ENCODE measurements at regions not wholly inside any gene's neighbourhood (a gene's known extent, or its start where the extent isn't known, plus 50 kb on each side); places are given as distances from the start of the nearest gene placed in this dataset.
"Not testable (repeated sequence)": the region's sequence is repeated elsewhere in the genome, so short reads cannot be mapped to it uniquely, and the experiment has no call there.

GRCh38 chr3:193037828-193038227, 120.2 kb upstream of the MB21D2 start:
- H3K18ac ChIP-seq (ENCODE audit: low read length); H3K23ac ChIP-seq (ENCODE audit: low read length); H4K12ac ChIP-seq (ENCODE audit: low read depth, low read length); H2BK12ac ChIP-seq (ENCODE audit: low read length); H3K9ac ChIP-seq (ENCODE audit: low read length); H3K4ac ChIP-seq (ENCODE audit: low read depth, low read length); H4K8ac ChIP-seq (ENCODE audit: low read depth, low read length); H3K9me3 ChIP-seq (ENCODE audit: insufficient read depth, low read depth, low read length); H3K4me2 ChIP-seq (ENCODE audit: low read length); H2AFZ ChIP-seq (ENCODE audit: insufficient read depth, low read length, poor library complexity); DNase-seq; H3K4me3 ChIP-seq (ENCODE audit: low read depth, low read length); H2AK5ac ChIP-seq (ENCODE audit: low read length); H3K36me3 ChIP-seq (ENCODE audit: control insufficient read depth in 1 of 2, insufficient read depth in 2 of 2, low read length in 2 of 2); H3K27me3 ChIP-seq (ENCODE audit: insufficient read depth, low read length); H3K79me2 ChIP-seq (ENCODE audit: control insufficient read depth, insufficient read depth, low read length, poor library complexity); H3K14ac ChIP-seq (ENCODE audit: low read length); H2BK120ac ChIP-seq (ENCODE audit: insufficient read depth, low read length, poor library complexity); H3K79me1 ChIP-seq (ENCODE audit: low read length); H3K4me1 ChIP-seq (ENCODE audit: control insufficient read depth in 1 of 2, insufficient read depth in 2 of 2, low read length in 2 of 2); H4K91ac ChIP-seq (ENCODE audit: low read depth, low read length); H2BK5ac ChIP-seq (ENCODE audit: low read depth, low read length, poor library complexity); H3K27ac ChIP-seq (ENCODE audit: low read depth, low read length): not testable (repeated sequence)
- no CpG with 5 or more reads among the region's 3 CpGs for WGBS (ENCODE audit: extremely low coverage, insufficient coverage, insufficient read length)

DNA sequence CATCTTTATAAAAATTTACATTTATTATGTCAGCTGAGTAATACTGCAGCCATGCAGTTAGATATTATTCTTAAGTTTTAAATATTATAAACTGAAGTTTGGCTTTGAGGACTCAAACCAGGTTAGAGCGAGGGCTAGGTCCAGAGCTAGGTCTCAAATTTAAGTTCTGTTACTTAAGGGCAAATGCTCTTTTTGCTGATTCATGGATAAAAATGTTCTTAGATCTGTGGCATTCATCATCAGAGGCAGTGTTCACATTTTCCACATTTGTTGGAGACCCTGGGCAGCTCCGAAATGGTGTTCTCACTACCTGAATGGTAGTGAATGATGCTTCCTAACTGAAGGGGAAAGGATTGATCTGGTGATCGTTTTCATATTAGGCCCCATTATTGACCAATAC, 121.4 kb upstream of the MB21D2 start:
- H3K27me3 ChIP-seq (ENCODE audit: insufficient read depth, low read length) = no peaks in the 10 kb centered on the region
- no peak overlapping the region for H2AFZ ChIP-seq (ENCODE audit: insufficient read depth, low read length, poor library complexity)
- no peak overlapping the region for H3K4me3 ChIP-seq (ENCODE audit: low read depth, low read length)
- H3K79me2 ChIP-seq (ENCODE audit: control insufficient read depth, insufficient read depth, low read length, poor library complexity) = no peaks in the 10 kb centered on the region
- H2BK120ac ChIP-seq (ENCODE audit: insufficient read depth, low read length, poor library complexity) = no peak overlapping the region
- H3K18ac ChIP-seq (ENCODE audit: low read length) = no peak overlapping the region
- no peaks in the 10 kb centered on the region for H3K9me3 ChIP-seq (ENCODE audit: insufficient read depth, low read depth, low read length)
- H4K8ac ChIP-seq (ENCODE audit: low read depth, low read length) = no peak overlapping the region
- no peaks in the 10 kb centered on the region for H3K79me1 ChIP-seq (ENCODE audit: low read length)
- no peaks in the 10 kb centered on the region for H3K36me3 ChIP-seq (ENCODE audit: control insufficient read depth in 1 of 2, insufficient read depth in 2 of 2, low read length in 2 of 2)
- H3K4me1 ChIP-seq (ENCODE audit: control insufficient read depth in 1 of 2, insufficient read depth in 2 of 2, low read length in 2 of 2) = no peaks in the 10 kb centered on the region
- no peak overlapping the region for H2BK5ac ChIP-seq (ENCODE audit: low read depth, low read length, poor library complexity)
- no peak overlapping the region for H3K9ac ChIP-seq (ENCODE audit: low read length)
- no peak overlapping the region for H3K14ac ChIP-seq (ENCODE audit: low read length)
- no peak overlapping the region for H3K4ac ChIP-seq (ENCODE audit: low read depth, low read length)
- no CpG with 5 or more reads among the region's 3 CpGs for WGBS (ENCODE audit: extremely low coverage, insufficient coverage, insufficient read length)
- no peak overlapping the region for H3K4me2 ChIP-seq (ENCODE audit: low read length)
- H3K27ac ChIP-seq (ENCODE audit: low read depth, low read length) = no peak overlapping the region
- H2AK5ac ChIP-seq (ENCODE audit: low read length) = no peak overlapping the region
- no peak overlapping the region for H4K12ac ChIP-seq (ENCODE audit: low read depth, low read length)
- no peak overlapping the region for H4K91ac ChIP-seq (ENCODE audit: low read depth, low read length)
- DNase-seq = no peak
- H2BK12ac ChIP-seq (ENCODE audit: low read length) = no peak overlapping the region
- no peak overlapping the region for H3K23ac ChIP-seq (ENCODE audit: low read length)

DNA sequence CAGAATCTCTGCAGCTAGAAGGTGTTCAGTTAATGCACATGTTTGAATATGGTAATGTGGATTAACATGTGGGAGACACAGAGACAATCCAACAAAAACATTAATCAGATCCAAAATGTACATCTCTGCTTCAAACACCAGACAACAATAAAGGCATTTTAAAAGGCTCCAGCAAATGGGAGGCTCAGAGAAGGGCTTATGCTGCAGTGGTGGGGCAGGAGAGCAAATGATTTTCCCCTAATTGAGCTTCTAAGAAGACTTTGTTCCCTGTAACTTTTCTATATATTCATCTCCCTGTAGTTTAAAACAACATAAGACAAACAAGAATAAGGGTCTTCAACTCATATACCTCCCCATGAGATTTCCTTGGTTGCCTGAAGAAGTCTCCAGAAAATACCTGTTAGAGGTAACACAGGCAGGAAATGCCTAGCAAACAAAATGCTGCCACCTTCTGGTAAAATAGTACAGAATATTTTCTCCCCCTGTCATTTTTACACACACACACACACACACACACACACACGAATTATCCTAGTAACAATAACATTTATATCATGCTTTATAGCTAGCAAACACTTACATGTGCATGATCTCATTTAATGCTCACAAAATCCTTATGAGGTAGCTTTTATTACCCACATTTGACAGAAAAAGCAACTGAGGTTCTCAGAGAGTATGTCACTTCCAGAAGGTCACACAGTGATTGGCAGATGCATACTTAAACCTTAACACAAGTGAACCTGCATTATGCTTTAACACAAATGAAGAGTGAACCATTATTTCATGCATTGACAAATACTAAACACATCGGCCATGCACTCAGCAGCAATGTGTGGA, 123.4 kb upstream of the MB21D2 start:
- DNase-seq = peak in 1 of 2 donors; percentile 80
- no peak overlapping the region for H3K4ac ChIP-seq (ENCODE audit: low read depth, low read length)
- no peaks in the 10 kb centered on the region for H3K79me2 ChIP-seq (ENCODE audit: control insufficient read depth, insufficient read depth, low read length, poor library complexity)
- H2BK5ac ChIP-seq (ENCODE audit: low read depth, low read length, poor library complexity) = no peak overlapping the region
- H3K9me3 ChIP-seq (ENCODE audit: insufficient read depth, low read depth, low read length) = no peaks in the 10 kb centered on the region
- H2AK5ac ChIP-seq (ENCODE audit: low read length) = no peak overlapping the region
- H3K14ac ChIP-seq (ENCODE audit: low read length) = no peak overlapping the region
- H3K27ac ChIP-seq (ENCODE audit: low read depth, low read length) = no peak overlapping the region
- no peak overlapping the region for H2AFZ ChIP-seq (ENCODE audit: insufficient read depth, low read length, poor library complexity)
- no peak overlapping the region for H3K9ac ChIP-seq (ENCODE audit: low read length)
- no peak overlapping the region for H4K12ac ChIP-seq (ENCODE audit: low read depth, low read length)
- no peak overlapping the region for H2BK120ac ChIP-seq (ENCODE audit: insufficient read depth, low read length, poor library complexity)
- H3K18ac ChIP-seq (ENCODE audit: low read length) = no peak overlapping the region
- no peak overlapping the region for H2BK12ac ChIP-seq (ENCODE audit: low read length)
- no peaks in the 10 kb centered on the region for H3K79me1 ChIP-seq (ENCODE audit: low read length)
- no peak overlapping the region for H4K91ac ChIP-seq (ENCODE audit: low read depth, low read length)
- no peaks in the 10 kb centered on the region for H3K27me3 ChIP-seq (ENCODE audit: insufficient read depth, low read length)
- H3K4me2 ChIP-seq (ENCODE audit: low read length) = no peak overlapping the region
- no peak overlapping the region for H3K23ac ChIP-seq (ENCODE audit: low read length)
- no CpG with 5 or more reads among the region's 2 CpGs for WGBS (ENCODE audit: extremely low coverage, insufficient coverage, insufficient read length)
- no peaks in the 10 kb centered on the region for H3K4me1 ChIP-seq (ENCODE audit: control insufficient read depth in 1 of 2, insufficient read depth in 2 of 2, low read length in 2 of 2)
- H3K4me3 ChIP-seq (ENCODE audit: low read depth, low read length) = no peak overlapping the region
- no peak overlapping the region for H4K8ac ChIP-seq (ENCODE audit: low read depth, low read length)
- H3K36me3 ChIP-seq (ENCODE audit: control insufficient read depth in 1 of 2, insufficient read depth in 2 of 2, low read length in 2 of 2) = no peaks in the 10 kb centered on the region

GRCh38 chr3:193046371-193046770, 128.7 kb upstream of the MB21D2 start:
- Histone ChIP-seq H3K4me3 (ENCODE audit: low read depth, low read length) (no peak overlapping the region), H3K9ac (ENCODE audit: low read length) (no peak overlapping the region), H2AFZ (ENCODE audit: insufficient read depth, low read length, poor library complexity) (no peak overlapping the region), H3K9me3 (ENCODE audit: insufficient read depth, low read depth, low read length) (no peaks in the 10 kb centered on the region), H3K4me1 (ENCODE audit: control insufficient read depth in 1 of 2, insufficient read depth in 2 of 2, low read length in 2 of 2) (no peaks in the 10 kb centered on the region), H4K91ac (ENCODE audit: low read depth, low read length) (no peak overlapping the region), H3K4me2 (ENCODE audit: low read length) (no peak overlapping the region), H4K8ac (ENCODE audit: low read depth, low read length) (no peak overlapping the region), H4K12ac (ENCODE audit: low read depth, low read length) (no peak overlapping the region), H3K4ac (ENCODE audit: low read depth, low read length) (no peak overlapping the region), H3K23ac (ENCODE audit: low read length) (no peak overlapping the region), H2AK5ac (ENCODE audit: low read length) (no peak overlapping the region), H3K79me2 (ENCODE audit: control insufficient read depth, insufficient read depth, low read length, poor library complexity) (no peaks in the 10 kb centered on the region), H3K27me3 (ENCODE audit: insufficient read depth, low read length) (no peaks in the 10 kb centered on the region), H2BK5ac (ENCODE audit: low read depth, low read length, poor library complexity) (no peak overlapping the region), H3K79me1 (ENCODE audit: low read length) (no peaks in the 10 kb centered on the region), H2BK12ac (ENCODE audit: low read length) (no peak overlapping the region), H3K27ac (ENCODE audit: low read depth, low read length) (no peak overlapping the region), H3K18ac (ENCODE audit: low read length) (no peak overlapping the region), H3K36me3 (ENCODE audit: control insufficient read depth in 1 of 2, insufficient read depth in 2 of 2, low read length in 2 of 2) (no peaks in the 10 kb centered on the region), H3K14ac (ENCODE audit: low read length) (no peak overlapping the region), H2BK120ac (ENCODE audit: insufficient read depth, low read length, poor library complexity) (no peak overlapping the region)
- DNase-seq = no peak
- no CpG with 5 or more reads among the region's 5 CpGs for WGBS (ENCODE audit: extremely low coverage, insufficient coverage, insufficient read length)

All from trophoblast cell (in vitro differentiated cells and primary cell).